Peyer's patch (tissue), 4 donors: ENCODE measurements at regions not wholly inside any gene's neighbourhood (a gene's known extent, or its start where the extent isn't known, plus 50 kb on each side); places are given as distances from the start of the nearest gene placed in this dataset.

Experiments used
- DNase-seq, 3 donors: peaks; one replicate each; pipeline ENCODE4 v3.0.0-alpha.2; 2017 to 2019
- H3K27ac ChIP-seq, 4 donors: fragments of 200-600 bp; sonication (generic); one replicate each; pipeline ENCODE4 v1.5.1; 2016 to 2019
- H3K27me3 ChIP-seq, 2 donors: fragments of 200-600 bp; sonication (generic); one replicate each; pipeline ENCODE4 v1.5.1; 2019
- H3K36me3 ChIP-seq, 3 donors: fragments of 200-600 bp; sonication (generic); one replicate each; pipeline ENCODE4 v1.5.1; 2016 to 2019
- H3K4me1 ChIP-seq, 4 donors: fragments of 200-600 bp; sonication (generic); one replicate each; pipeline ENCODE4 v1.5.1; 2016 to 2019
- H3K4me3 ChIP-seq, 4 donors: fragments of 200-600 bp; sonication (generic); 1 replicate in 3 of 4; 2 replicates in 1 of 4; pipeline ENCODE4 v1.5.1; 2016 to 2019; ENCODE audit warnings: mild to moderate bottlenecking in 1 of 4
- H3K9me3 ChIP-seq, 4 donors: fragments of 200-600 bp; sonication (generic); one replicate each; pipeline ENCODE4 v1.5.1; 2016 to 2019; ENCODE audit warnings: mild to moderate bottlenecking in 1 of 4
- CTCF ChIP-seq, 6 experiments: fragments of 450-650 bp in 4 of 6; fragments of 200-600 bp in 2 of 6; sonication (generic) in 1 of 6; IDR thresholded peaks; one replicate each; pipeline ENCODE4 v1.5.1; 2017 to 2019; ENCODE audit warnings: antibody characterized with exemption in 6 of 6, mild to moderate bottlenecking in 3 of 6, moderate library complexity in 1 of 6
- POLR2A ChIP-seq, 2 donors: fragments of 450-650 bp; IDR thresholded peaks; one replicate each; pipeline ENCODE4 v1.5.1; 2017; ENCODE audit warnings: antibody characterized with exemption in 2 of 2, mild to moderate bottlenecking in 2 of 2, moderate library complexity in 2 of 2

GRCh38 chr14:61956517-61956916 lies 194.3 kb downstream of the SNAPC1 start:
- TF ChIP-seq POLR2A (IDR thresholded peaks at IDR 0.05): no peak
- TF ChIP-seq CTCF (IDR thresholded peaks at IDR 0.05): no peak
- DNase-seq: no peak
- no peaks in the 10 kb centered on the region for H3K9me3 ChIP-seq
- no peak overlapping the region for H3K27ac ChIP-seq
- no peaks in the 10 kb centered on the region for H3K36me3 ChIP-seq
- no peak overlapping the region for H3K4me3 ChIP-seq
- no peaks in the 10 kb centered on the region for H3K4me1 ChIP-seq
- H3K27me3 ChIP-seq: no peaks in the 10 kb centered on the region

- no peaks in the 10 kb centered on the region for H3K4me1 ChIP-seq
- TF ChIP-seq POLR2A (IDR thresholded peaks at IDR 0.05) (no peak), CTCF (IDR thresholded peaks at IDR 0.05) (no peak)
- no peak overlapping the region for H3K27ac ChIP-seq
- no peaks in the 10 kb centered on the region for H3K9me3 ChIP-seq
- no peaks in the 10 kb centered on the region for H3K36me3 ChIP-seq
- no peak for DNase-seq
- H3K4me3 ChIP-seq: no peak overlapping the region
- no peaks in the 10 kb centered on the region for H3K27me3 ChIP-seq
These were observed 197.1 kb downstream of the SNAPC1 start for GRCh38 chr14:61959348-61959747.

GRCh38 chr14:61961369-61961768 lies 199.1 kb downstream of the SNAPC1 start:
- no peak for TF ChIP-seq CTCF (IDR thresholded peaks at IDR 0.05)
- no peak for TF ChIP-seq POLR2A (IDR thresholded peaks at IDR 0.05)
- Histone ChIP-seq H3K27me3 (no peaks in the 10 kb centered on the region), H3K4me1 (no peaks in the 10 kb centered on the region), H3K4me3 (no peak overlapping the region), H3K27ac (no peak overlapping the region), H3K36me3 (no peaks in the 10 kb centered on the region), H3K9me3 (no peaks in the 10 kb centered on the region)
- no peak for DNase-seq

DNA sequence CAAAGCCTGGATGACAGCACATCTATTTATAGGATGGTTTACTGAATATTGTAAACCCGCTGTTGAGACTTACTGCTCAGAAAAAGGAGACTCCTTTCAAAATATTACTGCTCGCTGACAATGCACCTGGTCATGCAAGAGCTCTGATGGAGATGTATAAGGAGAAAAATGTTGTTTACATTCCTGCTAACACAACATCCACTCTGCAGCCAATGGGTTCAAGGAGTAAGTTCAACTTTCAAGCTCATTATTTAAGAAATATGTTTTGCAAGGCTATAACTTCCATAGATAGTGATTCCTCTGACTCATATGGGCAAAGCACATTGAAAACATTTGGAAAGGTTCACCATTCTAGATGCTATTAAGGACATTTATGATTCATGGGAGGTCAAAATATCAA lies 201.7 kb downstream of the SNAPC1 start:
- Histone ChIP-seq H3K27ac (no peak overlapping the region), H3K4me1 (no peaks in the 10 kb centered on the region), H3K36me3 (no peaks in the 10 kb centered on the region), H3K4me3 (no peak overlapping the region), H3K27me3 (no peaks in the 10 kb centered on the region), H3K9me3 (no peaks in the 10 kb centered on the region)
- no peak for TF ChIP-seq CTCF (IDR thresholded peaks at IDR 0.05)
- no peak for TF ChIP-seq POLR2A (IDR thresholded peaks at IDR 0.05)
- DNase-seq: no peak

- Histone ChIP-seq H3K36me3 (no peaks in the 10 kb centered on the region), H3K4me3 (no peak overlapping the region), H3K4me1 (no peaks in the 10 kb centered on the region), H3K27ac (no peak overlapping the region), H3K9me3 (no peaks in the 10 kb centered on the region), H3K27me3 (no peaks in the 10 kb centered on the region)
- no peak for DNase-seq
- TF ChIP-seq POLR2A (IDR thresholded peaks at IDR 0.05) (no peak), CTCF (IDR thresholded peaks at IDR 0.05) (no peak)
These were observed 203.0 kb downstream of the SNAPC1 start for GRCh38 chr14:61965030-61965745.

DNA sequence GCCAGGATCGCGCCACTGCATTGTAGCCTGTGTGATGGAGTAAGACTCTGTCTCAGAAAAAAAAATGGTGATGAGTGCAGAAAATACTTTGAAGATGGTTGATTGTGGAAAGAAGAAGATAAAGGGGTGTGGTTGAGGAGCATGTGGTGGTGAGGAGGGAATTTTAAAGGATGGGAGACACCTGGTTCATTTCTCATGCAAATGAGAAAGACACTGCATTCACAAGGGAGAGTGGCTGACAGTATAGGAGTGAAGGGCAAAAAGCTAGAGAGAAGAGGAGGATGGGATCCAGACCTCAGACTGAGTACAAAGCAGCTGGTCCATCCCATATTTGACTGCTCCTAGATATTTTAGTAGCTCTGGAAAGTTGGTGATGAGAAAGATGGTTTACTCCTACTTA lies 206.0 kb downstream of the SNAPC1 start:
- DNase-seq: no peak
- H3K4me3 ChIP-seq: no peak overlapping the region
- H3K4me1 ChIP-seq: no peaks in the 10 kb centered on the region
- H3K27ac ChIP-seq: no peak overlapping the region
- H3K27me3 ChIP-seq: no peaks in the 10 kb centered on the region
- no peaks in the 10 kb centered on the region for H3K36me3 ChIP-seq
- H3K9me3 ChIP-seq: no peaks in the 10 kb centered on the region
- TF ChIP-seq CTCF (IDR thresholded peaks at IDR 0.05) (no peak), POLR2A (IDR thresholded peaks at IDR 0.05) (no peak)
